Osteoblast (primary cell): ENCODE measurements at regions not wholly inside any gene's neighbourhood (a gene's known extent, or its start where the extent isn't known, plus 50 kb on each side); places are given as distances from the start of the nearest gene placed in this dataset.

Source experiments
- DNase-seq: peaks from one replicate; pipeline ENCODE4 v3.0.0; 2011; ENCODE audit warnings: low spot score, mixed read lengths; ENCODE audit not compliant: insufficient read length; ENCODE audit errors: missing footprints
- H2AFZ ChIP-seq: 2 replicates; pipeline ENCODE4 v1.6.0; 2011; ENCODE audit warnings: mild to moderate bottlenecking, low read length
- H3K27ac ChIP-seq: 2 replicates; pipeline ENCODE4 v1.5.1; 2011; ENCODE audit warnings: mild to moderate bottlenecking, low read depth, low read length, moderate library complexity
- H3K27me3 ChIP-seq: 2 replicates; pipeline ENCODE4 v1.6.0; 2012; ENCODE audit warnings: mild to moderate bottlenecking, control low read depth, inconsistent platforms, low read length, moderate library complexity; ENCODE audit not compliant: insufficient read depth
- H3K36me3 ChIP-seq: 2 replicates; pipeline ENCODE4 v1.5.1; 2011; ENCODE audit warnings: mild to moderate bottlenecking, low read length, control low read depth, moderate library complexity; ENCODE audit not compliant: insufficient read depth
- H3K4me1 ChIP-seq: 2 replicates; pipeline ENCODE4 v1.5.1; 2011; ENCODE audit warnings: mild to moderate bottlenecking, low read length, control low read depth, moderate library complexity; ENCODE audit not compliant: insufficient read depth
- H3K4me2 ChIP-seq: 2 replicates; pipeline ENCODE4 v1.6.0; 2011; ENCODE audit warnings: mild to moderate bottlenecking, low read length; ENCODE audit not compliant: insufficient read depth
- H3K4me3 ChIP-seq: fragments of 200-600 bp; sonication (generic); 3 replicates; pipeline ENCODE4 v1.5.1; 2012; ENCODE audit warnings: mild to moderate bottlenecking, low read length, inconsistent platforms; ENCODE audit not compliant: insufficient read depth
- H3K79me2 ChIP-seq: 2 replicates; pipeline ENCODE4 v1.6.0; 2012; ENCODE audit warnings: mild to moderate bottlenecking, low read length, control low read depth, inconsistent platforms; ENCODE audit not compliant: insufficient read depth
- H3K9me3 ChIP-seq: 2 replicates; pipeline ENCODE4 v1.5.1; 2011; ENCODE audit warnings: low read depth, low read length, control low read depth
- H4K20me1 ChIP-seq: 2 replicates; pipeline ENCODE4 v1.6.0; 2012; ENCODE audit warnings: mild to moderate bottlenecking, low read length, control low read depth; ENCODE audit not compliant: insufficient read depth
- CTCF ChIP-seq: IDR thresholded peaks from 2 replicates; pipeline ENCODE4 v1.5.1; 2011; ENCODE audit warnings: mild to moderate bottlenecking, low read depth, low read length, moderate library complexity; ENCODE audit errors: extremely low read depth

DNA sequence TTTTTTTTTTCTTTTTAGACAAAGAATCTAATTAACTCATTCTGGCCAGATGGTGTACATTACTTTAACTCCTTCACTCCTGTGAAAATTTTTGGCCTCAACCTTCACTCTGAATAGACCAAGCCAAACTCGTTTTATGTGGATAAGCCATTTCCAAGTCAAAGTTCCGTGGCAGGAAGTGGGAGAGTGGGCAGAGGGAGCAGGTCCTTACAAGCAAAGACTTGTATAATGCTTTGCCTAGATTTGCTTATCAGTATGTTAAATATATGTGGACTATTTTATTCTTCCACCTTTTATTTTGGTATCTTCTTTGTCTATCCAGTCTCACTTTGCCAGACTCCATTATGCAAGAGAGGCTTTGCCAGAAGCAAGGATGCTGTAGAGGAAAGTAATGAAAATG, 178.1 kb upstream of the TNP1 start:
- no peak overlapping the region for H2AFZ ChIP-seq

DNA sequence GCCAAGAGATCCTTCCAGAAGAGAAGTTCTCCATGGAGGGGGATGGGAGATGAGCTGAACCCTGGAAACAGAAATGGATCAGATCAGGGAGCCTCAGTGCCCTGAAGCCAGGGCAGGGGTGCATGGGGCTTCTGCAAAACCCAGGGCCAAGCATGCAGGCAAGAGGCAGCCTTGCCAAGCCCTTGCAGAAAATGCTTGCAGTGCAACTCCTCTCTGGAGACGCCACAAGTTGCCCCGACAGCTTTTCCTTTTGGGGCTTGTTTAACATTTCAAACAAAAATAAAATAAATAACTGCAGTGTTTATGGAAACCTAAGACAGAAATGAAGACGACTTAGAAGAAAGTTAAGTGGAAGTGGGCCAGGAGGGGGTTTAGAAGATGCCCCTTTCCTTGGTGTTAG, 177.5 kb upstream of the TNP1 start:
- no peak for DNase-seq
- H3K79me2 ChIP-seq, result no peaks in the 10 kb centered on the region

More for the DNA sequence above, 178.1 kb upstream of the TNP1 start:
- DNase-seq, result no peak
- peaks cover 9% of the 10 kb centered on the region for H3K27me3 ChIP-seq
- no peaks in the 10 kb centered on the region for H3K36me3 ChIP-seq
- TF ChIP-seq CTCF, result no peak
- H3K9me3 ChIP-seq, result no peaks in the 10 kb centered on the region
- H3K4me2 ChIP-seq, result no peak overlapping the region
- no peak overlapping the region for H3K4me3 ChIP-seq
- H3K4me1 ChIP-seq, result peaks cover 6% of the 10 kb centered on the region
- H4K20me1 ChIP-seq, result no peaks in the 10 kb centered on the region
- H3K79me2 ChIP-seq, result no peaks in the 10 kb centered on the region
- H3K27ac ChIP-seq, result no peak overlapping the region

GRCh38 chr2:217035967-217036366, 176.1 kb upstream of the TNP1 start:
- Histone ChIP-seq H3K4me3 (no peak overlapping the region), H3K27ac (no peak overlapping the region), H3K4me2 (no peak overlapping the region), H3K9me3 (no peaks in the 10 kb centered on the region), H3K4me1 (peaks cover 6% of the 10 kb centered on the region), H2AFZ (no peak overlapping the region), H3K79me2 (no peaks in the 10 kb centered on the region), H4K20me1 (no peaks in the 10 kb centered on the region), H3K36me3 (no peaks in the 10 kb centered on the region), H3K27me3 (peaks cover 10% of the 10 kb centered on the region)
- no peak for TF ChIP-seq CTCF
- no peak for DNase-seq

More for the DNA sequence above, 177.5 kb upstream of the TNP1 start:
- H3K4me2 ChIP-seq, result no peak overlapping the region
- peaks cover 6% of the 10 kb centered on the region for H3K4me1 ChIP-seq
- TF ChIP-seq CTCF, result no peak
- no peaks in the 10 kb centered on the region for H3K9me3 ChIP-seq
- no peak overlapping the region for H2AFZ ChIP-seq
- no peak overlapping the region for H3K27ac ChIP-seq
- H4K20me1 ChIP-seq, result no peaks in the 10 kb centered on the region
- peaks cover 10% of the 10 kb centered on the region for H3K27me3 ChIP-seq
- no peaks in the 10 kb centered on the region for H3K36me3 ChIP-seq
- no peak overlapping the region for H3K4me3 ChIP-seq

DNA sequence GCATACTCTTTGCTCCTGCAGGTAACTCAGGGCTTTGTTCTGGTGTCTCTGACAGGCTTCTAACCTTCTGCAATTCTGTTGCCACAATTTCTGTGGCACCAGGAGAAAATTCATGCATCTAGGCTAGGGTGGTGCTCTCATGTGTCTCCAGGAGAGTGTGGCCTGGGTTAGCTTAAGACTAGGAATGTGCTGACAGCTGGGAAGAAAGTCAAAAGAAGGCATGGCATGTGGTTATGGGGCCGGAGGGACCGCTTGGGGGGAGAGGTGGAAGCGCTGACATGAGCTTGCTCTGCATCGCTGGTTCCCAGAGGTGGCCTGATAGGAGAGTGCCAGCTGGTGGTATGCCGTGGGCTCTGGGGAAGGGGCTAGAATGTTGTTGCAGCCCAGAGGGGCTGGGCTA, 173.3 kb upstream of the TNP1 start:
- Histone ChIP-seq H3K36me3 (no peaks in the 10 kb centered on the region), H4K20me1 (no peaks in the 10 kb centered on the region), H3K79me2 (no peaks in the 10 kb centered on the region), H3K4me1 (peaks cover 3% of the 10 kb centered on the region), H3K9me3 (no peaks in the 10 kb centered on the region), H3K27ac (no peak overlapping the region), H3K4me2 (no peak overlapping the region), H2AFZ (no peak overlapping the region), H3K27me3 (peaks cover 21% of the 10 kb centered on the region), H3K4me3 (no peak overlapping the region)
- no peak for DNase-seq
- TF ChIP-seq CTCF, result no peak
